OCI-LY3 (cell line): ENCODE measurements at regions not wholly inside any gene's neighbourhood (a gene's known extent, or its start where the extent isn't known, plus 50 kb on each side); places are given as distances from the start of the nearest gene placed in this dataset.

Experiments used
- H2AFZ ChIP-seq: fragments of 200-600, 300-600 bp; shearing (Covaris generic); 2 replicates; pipeline ENCODE4 v1.6.0; 2014; ENCODE audit warnings: antibody characterized with exemption, low read depth, low read length
- H3K27ac ChIP-seq: fragments of 200-600, 300-600 bp; sonication (generic); 2 replicates; pipeline ENCODE4 v1.5.1; 2014; ENCODE audit warnings: mild to moderate bottlenecking, low read length, moderate library complexity, mixed read lengths
- H3K27me3 ChIP-seq: fragments of 200-600, 300-600 bp; sonication (generic); 2 replicates; pipeline ENCODE4 v1.6.1; 2014; ENCODE audit warnings: low read depth, low read length, mixed read lengths
- H3K36me3 ChIP-seq: fragments of 200-600, 300-600 bp; sonication (generic); replicated peaks from 2 replicates; pipeline ENCODE3; 2014; ENCODE audit warnings: low read depth, low read length, mixed read lengths
- H3K4me1 ChIP-seq: fragments of 300-600, 200-600 bp; sonication (generic); 2 replicates; pipeline ENCODE4 v1.6.1; 2014; ENCODE audit warnings: low read length, mixed read lengths
- H3K4me2 ChIP-seq: fragments of 200-600, 300-600 bp; sonication (generic); 2 replicates; pipeline ENCODE4 v1.6.1; 2014; ENCODE audit warnings: low read length, mixed read lengths
- H3K4me3 ChIP-seq: fragments of 300-600, 200-600 bp; sonication (generic); 2 replicates; pipeline ENCODE4 v1.5.1; 2014; ENCODE audit warnings: antibody characterized with exemption, mild to moderate bottlenecking, low read length, moderate library complexity
- H3K79me2 ChIP-seq: fragments of 300-600, 200-600 bp; shearing (Covaris generic); 2 replicates; pipeline ENCODE4 v1.6.1; 2014; ENCODE audit warnings: mild to moderate bottlenecking, low read length, mixed read lengths
- H3K9ac ChIP-seq: fragments of 300-600, 200-600 bp; shearing (Covaris generic); 2 replicates; pipeline ENCODE4 v1.6.0; 2014; ENCODE audit warnings: mild to moderate bottlenecking, low read length, moderate library complexity
- H3K9me3 ChIP-seq: fragments of 200-600, 300-600 bp; shearing (Covaris generic); 2 replicates; pipeline ENCODE4 v1.6.1; 2014; ENCODE audit warnings: low read length, mixed read lengths; ENCODE audit not compliant: insufficient read depth
- H4K20me1 ChIP-seq: fragments of 200-600, 300-600 bp; sonication (generic); 2 replicates; pipeline ENCODE4 v1.6.1; 2016; ENCODE audit warnings: low read length, mixed read lengths; ENCODE audit not compliant: insufficient read depth
- CTCF ChIP-seq: fragments of 200-600, 300-600 bp; sonication (generic); IDR thresholded peaks from 2 replicates; pipeline ENCODE4 v1.5.1; 2014; ENCODE audit warnings: antibody characterized with exemption, low read length, low read depth
- EZH2phosphoT487 ChIP-seq: fragments of 200-600 bp; shearing (Covaris generic); IDR thresholded peaks from 2 replicates; pipeline ENCODE4 v1.6.1; 2018; ENCODE audit warnings: antibody characterized with exemption, mixed run types, low read depth

- no peaks in the 10 kb centered on the region for H3K79me2 ChIP-seq
- no peaks in the 10 kb centered on the region for H4K20me1 ChIP-seq
- H3K27ac ChIP-seq = no peak overlapping the region
- H3K4me3 ChIP-seq = no peak overlapping the region
- H3K36me3 ChIP-seq = no peaks in the 10 kb centered on the region
- peaks cover 19% of the 10 kb centered on the region for H3K9me3 ChIP-seq
- no peak overlapping the region for H3K4me2 ChIP-seq
- TF ChIP-seq EZH2phosphoT487 (no peak), CTCF (no peak)
- H3K9ac ChIP-seq = no peak overlapping the region
- H3K27me3 ChIP-seq = no peaks in the 10 kb centered on the region
- no peak overlapping the region for H2AFZ ChIP-seq
- H3K4me1 ChIP-seq = no peaks in the 10 kb centered on the region
Observed at GRCh38 chr12:92601176-92601575, 101.6 kb upstream of the PLEKHG7 start.

- no peak for TF ChIP-seq EZH2phosphoT487
- TF ChIP-seq CTCF = no peak
- no peak overlapping the region for H3K9ac ChIP-seq
- H4K20me1 ChIP-seq = no peaks in the 10 kb centered on the region
- no peak overlapping the region for H2AFZ ChIP-seq
- no peaks in the 10 kb centered on the region for H3K4me1 ChIP-seq
- no peaks in the 10 kb centered on the region for H3K36me3 ChIP-seq
- no peak overlapping the region for H3K27ac ChIP-seq
- no peak overlapping the region for H3K4me3 ChIP-seq
- H3K79me2 ChIP-seq = no peaks in the 10 kb centered on the region
- H3K4me2 ChIP-seq = no peak overlapping the region
- H3K9me3 ChIP-seq = peaks cover 19% of the 10 kb centered on the region
- no peaks in the 10 kb centered on the region for H3K27me3 ChIP-seq
Observed at GRCh38 chr12:92600052-92600451, 102.7 kb upstream of the PLEKHG7 start.

GRCh38 chr12:92597997-92598396 is 104.8 kb upstream of the PLEKHG7 start:
- Histone ChIP-seq H3K4me1 (peaks cover 11% of the 10 kb centered on the region), H4K20me1 (no peaks in the 10 kb centered on the region), H3K9me3 (peaks cover 19% of the 10 kb centered on the region), H3K4me2 (no peak overlapping the region), H2AFZ (no peak overlapping the region), H3K27ac (no peak overlapping the region), H3K9ac (no peak overlapping the region), H3K27me3 (no peaks in the 10 kb centered on the region), H3K4me3 (no peak overlapping the region), H3K79me2 (no peaks in the 10 kb centered on the region), H3K36me3 (no peaks in the 10 kb centered on the region)
- TF ChIP-seq EZH2phosphoT487 (no peak), CTCF (no peak)

GRCh38 chr12:92597118-92597517 is 105.7 kb upstream of the PLEKHG7 start:
- TF ChIP-seq EZH2phosphoT487 (no peak), CTCF (no peak)
- Histone ChIP-seq H3K4me1 (peaks cover 11% of the 10 kb centered on the region), H3K9ac (no peak overlapping the region), H3K36me3 (no peaks in the 10 kb centered on the region), H3K9me3 (peaks cover 19% of the 10 kb centered on the region), H3K27me3 (no peaks in the 10 kb centered on the region), H3K4me3 (no peak overlapping the region), H4K20me1 (no peaks in the 10 kb centered on the region), H3K4me2 (no peak overlapping the region), H2AFZ (no peak overlapping the region), H3K27ac (no peak overlapping the region), H3K79me2 (no peaks in the 10 kb centered on the region)
